ENCODE measurements at regions not wholly inside any gene's neighbourhood (a gene's known extent, or its start where the extent isn't known, plus 50 kb on each side); places are given as distances from the start of the nearest gene placed in this dataset.

GRCh38 chr5:81855591-81855990, 104.7 kb upstream of the SSBP2 start:
- Histone ChIP-seq H3K4me3 (no peak overlapping the region), H3K4me1 (peaks cover 9 to 70% (median 12%) of the 10 kb centered on the region in 3 donors), H3K27me3 (no peaks in the 10 kb centered on the region), H3K27ac (peak overlapping the region in 3 of 4 donors; percentile 19 to 73 (median 35)), H3K36me3 (no peaks in the 10 kb centered on the region), H3K9me3 (no peaks in the 10 kb centered on the region)
- no peak for ATAC-seq
- TF ChIP-seq POLR2A (IDR thresholded peaks at IDR 0.05) (no peak), EP300 (IDR thresholded peaks at IDR 0.05) (no peak), CTCF (IDR thresholded peaks at IDR 0.05) (no peak)
- 8 to 35% methylated on average over 2 of the region's 2 CpGs for WGBS, 2 donors (ENCODE audit: low coverage in 1 of 2)

GRCh38 chr5:81854915-81855314, 104.0 kb upstream of the SSBP2 start:
- no peaks in the 10 kb centered on the region for H3K36me3 ChIP-seq
- no peaks in the 10 kb centered on the region for H3K9me3 ChIP-seq
- WGBS, 2 donors (ENCODE audit: low coverage in 1 of 2) = 36 to 48% methylated on average over 2 to 3 of the region's 3 CpGs
- no peak for ATAC-seq
- no peaks in the 10 kb centered on the region for H3K27me3 ChIP-seq
- H3K4me1 ChIP-seq = peaks cover 10 to 77% (median 18%) of the 10 kb centered on the region in 3 donors
- H3K27ac ChIP-seq = peak overlapping the region in 2 of 4 donors; percentile 35 to 73
- H3K4me3 ChIP-seq = no peak overlapping the region
- no peak for TF ChIP-seq POLR2A (IDR thresholded peaks at IDR 0.05)
- no peak for TF ChIP-seq CTCF (IDR thresholded peaks at IDR 0.05)
- TF ChIP-seq EP300 (IDR thresholded peaks at IDR 0.05) = no peak
- no peak for TF ChIP-seq POLR2AphosphoS5 (IDR thresholded peaks at IDR 0.05)

GRCh38 chr5:81854485-81854884, 103.6 kb upstream of the SSBP2 start:
- H3K36me3 ChIP-seq = no peaks in the 10 kb centered on the region
- no peak for ATAC-seq
- TF ChIP-seq CTCF (IDR thresholded peaks at IDR 0.05) (peak in 1 of 4 experiments; percentile 23), POLR2A (IDR thresholded peaks at IDR 0.05) (no peak), POLR2AphosphoS5 (IDR thresholded peaks at IDR 0.05) (no peak), EP300 (IDR thresholded peaks at IDR 0.05) (no peak)
- H3K27me3 ChIP-seq = no peaks in the 10 kb centered on the region
- H3K9me3 ChIP-seq = no peaks in the 10 kb centered on the region
- peak overlapping the region in 1 of 4 donors; percentile 73 for H3K27ac ChIP-seq
- no peak overlapping the region for H3K4me3 ChIP-seq
- H3K4me1 ChIP-seq = peaks cover 10 to 81% (median 20%) of the 10 kb centered on the region in 3 donors

- WGBS, 2 donors (ENCODE audit: low coverage in 1 of 2) = 59 to 68% methylated on average over 4 to 6 of the region's 6 CpGs
- ATAC-seq = no peak
- TF ChIP-seq EP300 (IDR thresholded peaks at IDR 0.05) = no peak
- no peak for TF ChIP-seq CTCF (IDR thresholded peaks at IDR 0.05)
- no peak for TF ChIP-seq POLR2AphosphoS5 (IDR thresholded peaks at IDR 0.05)
- no peak for TF ChIP-seq POLR2A (IDR thresholded peaks at IDR 0.05)
- H3K36me3 ChIP-seq = no peaks in the 10 kb centered on the region
- H3K4me3 ChIP-seq = peak overlapping the region in 1 of 2 donors; percentile 55
- H3K4me1 ChIP-seq = peaks cover 10 to 94% (median 20%) of the 10 kb centered on the region in 3 donors
- no peaks in the 10 kb centered on the region for H3K27me3 ChIP-seq
- H3K27ac ChIP-seq = peak overlapping the region; percentile 51 to 92 (median 92)
- no peaks in the 10 kb centered on the region for H3K9me3 ChIP-seq
Observed at GRCh38 chr5:81853030-81853357, 102.1 kb upstream of the SSBP2 start.

GRCh38 chr5:81852291-81853029, 101.6 kb upstream of the SSBP2 start:
- TF ChIP-seq POLR2AphosphoS5 (IDR thresholded peaks at IDR 0.05) (no peak), POLR2A (IDR thresholded peaks at IDR 0.05) (no peak), CTCF (IDR thresholded peaks at IDR 0.05) (no peak), EP300 (IDR thresholded peaks at IDR 0.05) (no peak)
- Histone ChIP-seq H3K9me3 (no peaks in the 10 kb centered on the region), H3K27ac (peak overlapping the region; percentile 51 to 92 (median 92)), H3K27me3 (no peaks in the 10 kb centered on the region), H3K4me1 (peaks cover 10 to 94% (median 20%) of the 10 kb centered on the region in 3 donors), H3K36me3 (no peaks in the 10 kb centered on the region), H3K4me3 (peak overlapping the region; percentile 29 to 55)
- ATAC-seq = no peak
- 0 to 21% methylated on average over 4 to 13 of the region's 26 CpGs for WGBS, 2 donors (ENCODE audit: low coverage in 1 of 2)
